Dendritic cell treated with granulocyte-macrophage colony-stimulating factor and Interleukin-4, amounts not matched to agents 40 ng/mL and 50 ng/mL, for 4 days (primary cell): ENCODE measurements at regions not wholly inside any gene's neighbourhood (a gene's known extent, or its start where the extent isn't known, plus 50 kb on each side); places are given as distances from the start of the nearest gene placed in this dataset.
"Not testable (repeated sequence)": the region's sequence is repeated elsewhere in the genome, so short reads cannot be mapped to it uniquely, and the experiment has no call there.

Experiments
- H3K27ac Mint-ChIP-seq: one replicate; pipeline ENCODE4 v1.8.0; 2022; ENCODE audit warnings: mild to moderate bottlenecking, mixed read lengths
- H3K27me3 Mint-ChIP-seq: one replicate; pipeline ENCODE4 v1.8.0; 2022; ENCODE audit warnings: mild to moderate bottlenecking, mixed read lengths
- H3K36me3 Mint-ChIP-seq: one replicate; pipeline ENCODE4 v1.8.0; 2022; ENCODE audit warnings: low read depth, mixed read lengths
- H3K4me1 Mint-ChIP-seq: one replicate; pipeline ENCODE4 v1.8.0; 2022; ENCODE audit warnings: low read depth, mixed read lengths
- H3K4me3 Mint-ChIP-seq: one replicate; pipeline ENCODE4 v1.8.0; 2022; ENCODE audit warnings: mild to moderate bottlenecking, moderate library complexity, mixed read lengths
- H3K9me3 Mint-ChIP-seq: one replicate; pipeline ENCODE4 v1.8.0; 2022; ENCODE audit warnings: mixed read lengths
- intact Hi-C: fragments of 100-400 bp; cut with micrococcal nuclease; formaldehyde crosslinking; loops from one replicate; pipeline ENCODE4 v1.15.0; 2022

DNA sequence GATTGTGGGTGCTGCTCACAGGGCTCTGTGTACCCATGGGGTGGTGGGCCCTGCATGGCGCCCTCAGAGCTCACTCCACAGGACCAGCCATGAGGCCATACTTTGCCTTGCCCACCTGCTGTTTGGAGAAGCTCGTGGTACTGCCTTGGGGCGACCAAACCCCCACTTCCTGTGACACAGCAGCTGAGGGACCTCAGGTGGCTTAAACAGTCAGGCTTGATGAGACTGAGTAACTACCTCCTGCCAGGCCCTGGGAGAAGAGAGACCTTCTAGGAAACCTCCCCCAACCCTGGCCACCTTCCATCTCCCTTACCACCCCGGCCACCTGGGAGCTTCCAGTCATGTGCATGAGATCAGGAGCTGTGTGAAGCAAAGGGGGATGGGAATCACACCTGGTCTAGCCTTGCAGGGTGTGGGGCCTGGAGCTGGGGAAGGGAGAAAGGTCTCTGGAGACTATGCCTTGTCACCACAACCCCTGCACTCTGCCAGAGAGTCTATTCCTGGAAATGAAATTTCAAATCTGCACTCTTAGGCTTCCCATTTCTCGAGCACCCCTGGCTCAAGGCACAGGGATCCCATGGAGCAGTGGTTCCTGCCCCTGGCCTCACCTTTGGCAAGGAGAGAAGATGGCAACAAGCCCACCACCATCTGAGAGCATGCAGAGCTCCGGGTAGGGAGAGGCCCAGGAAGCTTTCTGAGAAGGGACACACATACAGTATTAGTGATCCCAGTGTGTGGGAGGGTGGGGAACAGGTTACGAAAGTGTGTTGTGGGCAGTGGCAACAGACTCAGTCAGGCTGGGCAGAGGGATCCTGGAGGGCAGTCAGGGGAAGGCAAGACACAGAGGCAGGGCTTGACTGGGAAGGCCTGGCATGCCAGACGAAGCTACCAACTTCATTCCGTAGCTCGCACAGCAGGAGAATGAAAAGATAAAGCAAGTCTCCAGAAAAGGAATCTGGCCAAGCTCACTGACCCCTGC is 125.0 kb downstream of the URI1 start:
- Mint-ChIP-seq H3K36me3 (no peaks in the 10 kb centered on the region), H3K9me3 (peaks cover 11% of the 10 kb centered on the region), H3K27ac (no peak overlapping the region), H3K4me1 (no peaks in the 10 kb centered on the region), H3K27me3 (no peaks in the 10 kb centered on the region), H3K4me3 (no peak overlapping the region)
- intact Hi-C loops = no loop called here

DNA sequence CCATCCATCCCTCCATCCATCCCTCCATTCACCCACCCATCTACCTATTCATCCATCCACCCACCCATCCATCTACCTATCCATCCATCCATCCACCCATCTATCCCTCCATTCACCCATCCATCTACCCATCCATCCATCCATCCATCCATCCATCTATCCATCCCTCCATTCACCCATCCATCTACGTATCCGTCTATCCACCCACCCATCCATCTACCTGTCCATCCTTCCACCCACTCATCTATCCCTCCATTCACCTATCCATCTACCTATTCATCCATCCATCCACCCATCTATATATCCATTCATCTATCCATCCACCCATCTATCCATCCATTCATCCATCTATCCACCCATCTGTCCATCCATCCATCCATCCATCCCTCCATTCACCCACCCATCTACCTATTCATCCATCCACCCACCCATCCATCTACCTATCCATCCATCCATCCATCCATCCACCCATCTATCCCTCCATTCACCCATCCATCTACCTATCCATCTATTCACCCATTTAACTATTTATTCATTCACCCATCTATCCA is 126.0 kb downstream of the URI1 start:
- intact Hi-C loops, H3K36me3 Mint-ChIP-seq, H3K27ac Mint-ChIP-seq, H3K4me3 Mint-ChIP-seq, H3K4me1 Mint-ChIP-seq, H3K27me3 Mint-ChIP-seq: not testable (repeated sequence)
- peaks cover 11% of the 10 kb centered on the region for H3K9me3 Mint-ChIP-seq

DNA sequence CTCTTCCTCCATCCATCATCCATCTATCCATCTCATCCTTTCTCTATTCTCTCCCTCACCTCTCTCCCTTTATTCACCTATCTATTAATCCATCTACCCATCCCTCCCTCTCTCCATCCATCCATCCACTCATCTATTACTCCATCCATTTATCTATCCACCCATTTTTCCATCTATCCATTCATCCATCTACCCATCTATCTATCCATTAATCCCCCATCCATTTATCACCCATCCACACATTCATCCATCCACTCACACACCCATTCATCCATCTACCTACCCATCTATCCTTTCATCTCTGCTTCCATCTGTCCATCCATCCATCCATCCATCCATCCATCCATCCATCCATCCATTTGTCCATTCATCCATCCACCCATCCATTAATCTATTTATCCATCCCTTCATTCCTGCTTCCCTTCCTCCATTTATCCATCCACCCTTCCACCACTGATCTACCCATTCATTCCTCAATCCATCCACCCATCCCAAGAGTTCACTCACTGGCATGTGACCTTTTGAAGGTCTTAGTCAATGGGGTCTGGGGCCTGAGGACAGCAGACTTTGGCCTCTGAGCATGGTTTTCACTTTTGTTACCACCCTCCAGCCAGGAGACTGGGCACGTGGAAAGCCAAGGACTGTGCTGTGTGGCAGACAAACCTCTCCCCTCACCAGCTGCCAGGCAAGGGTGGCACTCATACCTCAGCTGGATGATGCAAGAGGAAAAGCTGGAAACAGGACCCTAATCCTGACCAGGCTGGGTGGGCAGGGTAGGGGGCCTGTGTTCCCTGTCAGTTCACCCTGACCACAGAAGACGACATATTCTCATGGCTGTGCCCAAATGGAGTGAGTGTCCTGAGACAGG is 126.7 kb downstream of the URI1 start:
- intact Hi-C loops = no loop called here
- no peaks in the 10 kb centered on the region for H3K4me1 Mint-ChIP-seq
- peaks cover 11% of the 10 kb centered on the region for H3K9me3 Mint-ChIP-seq
- no peaks in the 10 kb centered on the region for H3K36me3 Mint-ChIP-seq
- H3K27ac Mint-ChIP-seq = no peak overlapping the region
- H3K4me3 Mint-ChIP-seq = no peak overlapping the region
- H3K27me3 Mint-ChIP-seq = no peaks in the 10 kb centered on the region

DNA sequence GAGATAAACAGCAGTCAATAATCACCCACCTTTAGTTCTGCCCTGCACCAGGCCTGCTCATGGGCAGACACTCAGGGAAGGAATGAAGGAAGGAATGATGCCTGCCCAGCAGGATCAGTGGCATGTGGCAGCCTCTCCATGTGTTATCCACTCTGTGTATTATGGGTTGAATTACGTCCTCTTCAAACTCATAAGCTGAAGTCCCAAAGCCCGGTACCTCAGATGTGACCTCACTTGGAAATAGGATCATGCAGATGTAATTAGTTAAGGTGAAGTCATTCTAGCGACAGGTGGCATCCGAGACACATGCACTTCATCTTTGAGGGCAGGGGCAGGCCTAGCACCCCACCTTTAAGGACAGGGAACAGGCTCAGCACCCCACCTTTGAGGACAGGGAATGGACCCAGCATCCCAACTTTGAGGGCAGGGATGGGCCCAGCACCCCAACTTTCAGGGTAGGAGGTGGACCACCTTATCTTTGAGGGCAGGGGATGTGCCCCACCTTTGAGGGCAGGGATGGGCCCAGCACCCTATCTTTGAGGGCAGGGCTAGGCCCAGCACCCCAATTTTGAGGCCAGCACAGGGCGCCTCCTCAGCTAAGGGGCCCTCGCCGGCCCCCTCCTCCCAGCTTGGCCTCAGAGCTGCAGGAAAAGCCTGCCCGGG is 127.6 kb downstream of the URI1 start:
- Mint-ChIP-seq H3K4me3 (no peak overlapping the region), H3K4me1 (no peaks in the 10 kb centered on the region), H3K9me3 (peaks cover 11% of the 10 kb centered on the region), H3K27me3 (no peaks in the 10 kb centered on the region), H3K36me3 (no peaks in the 10 kb centered on the region), H3K27ac (no peak overlapping the region)
- intact Hi-C loops = no loop called here

DNA sequence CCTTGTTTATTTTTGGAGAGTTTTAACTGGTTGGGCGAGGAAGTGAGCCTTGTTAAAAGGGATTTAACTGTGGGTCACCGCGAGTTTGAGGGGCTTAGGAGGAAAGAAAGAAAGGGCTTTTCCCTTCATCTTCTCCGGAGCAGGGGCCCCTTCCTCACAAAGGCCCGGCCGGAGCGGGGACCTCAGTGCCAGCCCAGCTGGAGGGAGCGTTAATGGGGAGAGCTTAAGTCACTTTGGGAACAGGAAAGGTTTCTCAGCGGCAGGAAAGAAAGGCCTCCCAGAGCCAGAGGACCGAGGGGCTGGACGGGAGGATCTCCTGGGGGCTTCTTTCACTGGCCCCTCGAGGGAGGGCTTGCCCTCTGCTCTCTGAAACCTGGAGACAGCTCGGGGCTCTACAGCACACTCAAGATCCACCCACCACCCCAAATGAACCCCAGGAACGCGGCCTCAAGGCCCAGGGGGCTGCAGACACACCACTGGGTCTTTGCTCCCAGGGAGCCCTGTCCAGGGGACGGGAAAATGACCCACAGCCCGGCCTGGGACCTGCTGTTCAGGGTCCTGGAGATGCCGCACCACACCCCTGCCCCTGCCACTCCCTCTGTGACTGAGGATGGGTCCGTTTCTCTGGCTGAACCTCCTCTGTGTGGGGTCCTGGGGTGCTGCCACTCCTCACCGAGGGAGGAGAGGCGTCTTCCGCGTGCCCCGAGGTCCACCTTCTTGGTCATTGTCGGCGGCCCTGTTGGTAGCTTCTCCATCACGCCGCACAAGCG is 128.3 kb downstream of the URI1 start:
- intact Hi-C loops = no loop called here
- H3K4me3 Mint-ChIP-seq = no peak overlapping the region
- no peaks in the 10 kb centered on the region for H3K36me3 Mint-ChIP-seq
- H3K9me3 Mint-ChIP-seq = peaks cover 11% of the 10 kb centered on the region
- no peaks in the 10 kb centered on the region for H3K4me1 Mint-ChIP-seq
- H3K27ac Mint-ChIP-seq = no peak overlapping the region
- peaks cover 2% of the 10 kb centered on the region for H3K27me3 Mint-ChIP-seq

DNA sequence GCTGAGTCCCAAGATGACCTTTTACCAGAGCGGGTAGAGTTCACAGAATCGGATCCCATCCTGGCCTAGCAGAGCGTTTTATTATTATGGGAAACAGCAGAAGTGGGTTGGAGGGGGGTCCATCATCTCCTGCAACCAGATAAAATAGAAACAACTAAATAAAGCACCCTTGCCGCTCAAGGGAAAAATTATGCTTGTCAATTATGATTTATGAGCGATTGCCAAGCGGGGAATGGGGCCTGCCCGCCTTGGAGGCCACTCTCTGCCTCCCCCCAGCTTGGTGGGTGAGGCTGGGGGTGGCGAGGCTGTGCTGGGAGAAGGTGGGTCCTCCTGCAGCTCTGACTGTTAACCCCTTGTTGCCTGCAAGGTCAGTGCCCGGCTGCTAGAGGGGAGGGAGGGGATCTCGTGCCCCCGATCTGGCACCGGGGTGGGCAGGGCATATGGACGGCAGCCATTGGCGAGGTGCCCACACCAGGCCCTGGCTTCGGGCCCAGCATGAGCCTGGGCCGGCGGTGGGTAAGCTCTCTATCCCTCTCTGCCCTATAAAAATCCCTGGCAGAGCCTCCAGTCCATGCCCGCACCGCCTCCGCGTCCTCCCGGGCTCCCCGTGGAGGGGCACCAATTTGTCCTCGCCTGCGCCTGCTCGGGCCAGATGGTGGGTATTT is 129.1 kb downstream of the URI1 start:
- H3K4me3 Mint-ChIP-seq = no peak overlapping the region
- H3K4me1 Mint-ChIP-seq = no peaks in the 10 kb centered on the region
- H3K27me3 Mint-ChIP-seq = peaks cover 3% of the 10 kb centered on the region
- H3K9me3 Mint-ChIP-seq = peaks cover 11% of the 10 kb centered on the region
- no peaks in the 10 kb centered on the region for H3K36me3 Mint-ChIP-seq
- intact Hi-C loops = no loop called here
- H3K27ac Mint-ChIP-seq = no peak overlapping the region

DNA sequence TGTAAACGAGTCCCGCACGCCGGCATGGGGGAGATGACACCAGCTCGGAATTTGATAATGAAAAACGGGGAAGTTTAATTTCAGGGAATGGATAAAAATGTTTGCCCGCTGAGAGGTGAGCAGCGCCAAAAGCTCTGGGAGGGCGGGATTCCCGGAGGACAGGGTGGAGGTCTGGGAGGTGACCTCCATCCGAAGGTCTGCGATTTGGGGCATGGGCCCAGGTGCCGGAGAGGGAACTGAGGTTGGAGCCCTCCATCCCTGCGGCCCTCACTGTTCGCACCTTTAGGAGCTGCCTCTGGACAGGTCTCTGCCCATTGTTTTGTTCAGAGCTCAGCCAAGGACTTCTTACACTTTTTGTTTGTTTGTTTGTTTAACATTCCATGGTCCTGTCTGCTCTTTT is 129.8 kb downstream of the URI1 start:
- Mint-ChIP-seq H3K27ac (no peak overlapping the region), H3K9me3 (peaks cover 11% of the 10 kb centered on the region), H3K36me3 (no peaks in the 10 kb centered on the region), H3K4me1 (no peaks in the 10 kb centered on the region), H3K4me3 (no peak overlapping the region), H3K27me3 (peaks cover 3% of the 10 kb centered on the region)
- intact Hi-C loops = no loop called here

DNA sequence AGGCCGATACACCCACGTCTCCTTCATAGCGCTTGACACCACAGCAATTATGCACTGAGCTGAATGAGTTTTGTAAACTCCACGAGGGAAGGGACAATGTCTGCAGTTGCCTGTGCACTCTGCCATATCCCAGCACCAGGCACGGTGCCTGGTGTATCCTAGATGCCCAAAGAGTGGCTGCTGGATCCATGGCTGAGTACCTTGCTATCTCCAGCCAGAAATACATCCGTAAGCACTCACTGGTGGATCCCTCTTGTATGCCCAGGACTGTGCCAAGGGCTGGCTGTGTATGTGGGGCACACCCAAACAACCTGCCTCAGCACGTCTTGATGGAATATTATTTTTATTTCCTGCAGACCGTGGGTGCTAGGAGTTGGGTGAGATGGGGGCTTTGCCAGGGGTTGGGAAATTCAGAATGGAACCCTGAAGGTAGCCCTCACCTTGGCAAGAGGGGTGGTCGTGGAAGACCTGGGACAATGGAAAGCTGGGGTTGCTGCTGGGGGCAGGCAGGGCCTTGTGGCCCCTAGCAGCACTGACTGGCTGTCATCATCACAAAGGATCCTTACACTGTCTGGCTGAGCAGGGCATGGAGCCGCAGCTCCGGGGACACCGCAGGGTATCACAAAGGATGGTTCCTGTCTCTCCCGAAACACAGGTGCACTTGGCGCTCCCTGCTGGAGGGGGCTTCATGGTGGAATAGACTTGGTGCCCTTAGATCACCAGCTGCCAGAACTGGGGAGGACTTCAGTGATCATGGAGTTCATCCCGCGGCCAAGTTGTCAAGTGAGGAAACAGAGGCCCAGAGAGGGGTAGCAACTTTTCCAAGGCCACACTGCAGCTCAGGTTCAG is 131.3 kb downstream of the URI1 start:
- H3K27me3 Mint-ChIP-seq = peaks cover 3% of the 10 kb centered on the region
- no peak overlapping the region for H3K27ac Mint-ChIP-seq
- H3K36me3 Mint-ChIP-seq = no peaks in the 10 kb centered on the region
- no peak overlapping the region for H3K4me3 Mint-ChIP-seq
- intact Hi-C loops = no loop called here
- no peaks in the 10 kb centered on the region for H3K4me1 Mint-ChIP-seq
- peaks cover 6% of the 10 kb centered on the region for H3K9me3 Mint-ChIP-seq

DNA sequence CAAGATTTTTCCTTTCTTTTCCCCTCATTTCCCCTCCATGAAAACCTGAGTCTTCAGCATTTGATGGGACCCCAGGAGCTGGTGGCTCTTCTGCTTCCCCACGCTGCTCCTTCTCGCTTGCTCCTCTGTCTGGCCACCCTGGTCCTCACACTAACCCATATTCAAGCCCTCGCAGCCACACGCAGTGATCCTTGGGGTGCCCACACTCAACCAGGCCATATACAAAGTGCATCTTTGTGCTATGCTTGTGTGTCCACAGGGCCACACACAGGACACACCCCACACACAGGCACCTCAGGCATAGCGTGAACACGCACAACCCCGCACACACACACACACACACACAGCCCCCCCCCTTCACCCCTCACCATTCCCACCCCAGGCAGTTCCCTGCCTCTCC is 132.1 kb downstream of the URI1 start:
- Mint-ChIP-seq H3K4me3 (no peak overlapping the region), H3K27ac (no peak overlapping the region), H3K27me3 (peaks cover 3% of the 10 kb centered on the region), H3K4me1 (no peaks in the 10 kb centered on the region), H3K36me3 (no peaks in the 10 kb centered on the region), H3K9me3 (no peaks in the 10 kb centered on the region)
- intact Hi-C loops = no loop called here

DNA sequence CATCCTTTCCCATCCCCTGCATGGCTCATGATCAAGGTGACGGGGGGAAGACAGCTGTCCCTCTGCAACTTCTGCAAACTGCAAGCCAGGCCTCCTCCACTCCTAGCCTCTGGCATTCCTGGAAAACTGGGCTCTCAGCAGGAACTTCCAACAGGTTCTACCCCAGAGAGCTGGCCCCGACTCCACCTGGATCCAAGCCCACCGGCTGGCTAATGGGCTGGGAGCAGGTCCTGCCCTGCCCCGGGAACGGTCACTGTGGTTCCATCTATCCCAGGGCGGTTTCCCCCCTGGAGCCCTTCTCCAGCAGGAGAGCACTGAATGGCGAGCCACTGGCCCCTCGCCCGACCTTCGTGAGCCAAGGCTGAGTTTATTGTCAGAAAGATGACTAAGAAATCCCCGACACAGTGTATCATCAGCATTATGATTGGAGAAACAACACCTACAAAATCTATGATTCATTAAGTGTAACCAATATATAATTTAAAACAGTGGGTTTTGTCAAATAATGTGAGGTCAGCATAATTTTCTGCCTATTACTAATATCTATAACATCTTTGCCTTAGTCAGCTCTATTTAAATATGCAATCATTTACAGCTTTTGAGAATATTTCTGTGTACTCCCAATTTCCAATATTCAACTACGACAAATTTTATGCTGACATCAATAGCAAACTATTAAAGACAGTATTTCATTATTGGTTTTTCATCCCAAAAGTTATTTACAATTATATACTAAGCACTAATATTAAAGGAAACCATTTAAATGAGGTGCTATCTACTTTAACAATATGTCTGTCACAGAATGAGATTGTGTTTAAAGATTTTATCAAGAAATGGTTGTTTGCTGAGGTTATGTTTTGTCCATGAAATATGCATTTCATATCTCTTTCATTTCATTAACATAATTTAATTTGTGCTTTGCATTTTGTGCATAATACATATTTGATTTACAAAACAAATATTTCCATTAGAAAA is 133.0 kb downstream of the URI1 start:
- Mint-ChIP-seq H3K36me3 (no peaks in the 10 kb centered on the region), H3K27ac (no peak overlapping the region), H3K27me3 (peaks cover 3% of the 10 kb centered on the region), H3K4me3 (no peak overlapping the region), H3K4me1 (no peaks in the 10 kb centered on the region), H3K9me3 (no peaks in the 10 kb centered on the region)
- intact Hi-C loops = no loop called here

DNA sequence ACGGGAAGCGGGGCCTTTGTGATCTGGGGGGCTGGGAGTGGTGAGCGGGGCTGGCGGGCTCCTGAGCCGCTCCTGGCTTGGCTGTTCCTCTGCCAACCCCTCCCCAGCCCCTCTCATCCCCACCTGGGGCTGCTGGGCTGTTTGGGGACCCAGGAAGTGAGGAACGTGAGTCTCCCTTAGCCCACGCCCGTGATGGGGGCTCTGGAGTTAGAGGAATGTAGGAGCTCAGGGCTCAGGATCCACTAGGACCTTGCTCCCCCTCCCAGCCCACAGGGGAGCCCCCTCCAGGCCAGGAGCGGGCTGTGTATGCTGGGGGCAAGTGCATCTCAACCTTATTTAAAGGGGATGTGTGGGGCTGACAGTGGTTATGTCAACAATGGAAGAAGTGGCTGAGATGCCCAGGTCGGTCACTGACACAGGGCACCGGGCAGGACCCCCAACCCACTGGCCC is 134.1 kb downstream of the URI1 start:
- Mint-ChIP-seq H3K36me3 (no peaks in the 10 kb centered on the region), H3K27me3 (peaks cover 3% of the 10 kb centered on the region), H3K4me3 (no peak overlapping the region), H3K9me3 (no peaks in the 10 kb centered on the region), H3K4me1 (no peaks in the 10 kb centered on the region), H3K27ac (no peak overlapping the region)
- intact Hi-C loops = no loop called here
